Colonic mucosa (tissue), 4 donors: ENCODE measurements at regions not wholly inside any gene's neighbourhood (a gene's known extent, or its start where the extent isn't known, plus 50 kb on each side); places are given as distances from the start of the nearest gene placed in this dataset.

ENCODE experiments used
- DNase-seq: peaks from one replicate; pipeline ENCODE4 v3.0.0-alpha.2; 2020
- H3K27ac ChIP-seq: fragments of 200-600 bp; one replicate; pipeline ENCODE4 v1.8.0; 2021
- H3K27me3 ChIP-seq: fragments of 200-600 bp; one replicate; pipeline ENCODE4 v1.8.0; 2021
- H3K36me3 ChIP-seq: fragments of 200-600 bp; one replicate; pipeline ENCODE4 v1.8.0; 2021
- H3K4me1 ChIP-seq: fragments of 200-600 bp; one replicate; pipeline ENCODE4 v1.8.0; 2021; ENCODE audit warnings: mild to moderate bottlenecking
- H3K4me3 ChIP-seq: fragments of 200-600 bp; one replicate; pipeline ENCODE4 v1.8.0; 2021
- H3K9ac ChIP-seq, 2 donors: one replicate each; pipeline ENCODE4 v1.7.0; 2013; ENCODE audit warnings: control low read depth in 2 of 2, low read depth in 2 of 2, low read length in 2 of 2
- H3K9me3 ChIP-seq: fragments of 200-600 bp; one replicate; pipeline ENCODE4 v1.8.0; 2021
- intact Hi-C: fragments of 100-400 bp; cut with DNase I; formaldehyde crosslinking; loops from one replicate; pipeline ENCODE4 v1.14.1; 2022
- TF ChIP-seq, protein P1 (sequence below): fragments of 200-600 bp; IDR thresholded peaks from one replicate; pipeline ENCODE4 v1.8.0; 2022; ENCODE audit warnings: antibody characterized with exemption, mild to moderate bottlenecking
- donor health status: healthy.
- donor health status: DM: no; HTN: no; CAD: no.
- donor health status: DM: no; HTN: no; CAD: no.

- TF ChIP-seq, protein P1, sequence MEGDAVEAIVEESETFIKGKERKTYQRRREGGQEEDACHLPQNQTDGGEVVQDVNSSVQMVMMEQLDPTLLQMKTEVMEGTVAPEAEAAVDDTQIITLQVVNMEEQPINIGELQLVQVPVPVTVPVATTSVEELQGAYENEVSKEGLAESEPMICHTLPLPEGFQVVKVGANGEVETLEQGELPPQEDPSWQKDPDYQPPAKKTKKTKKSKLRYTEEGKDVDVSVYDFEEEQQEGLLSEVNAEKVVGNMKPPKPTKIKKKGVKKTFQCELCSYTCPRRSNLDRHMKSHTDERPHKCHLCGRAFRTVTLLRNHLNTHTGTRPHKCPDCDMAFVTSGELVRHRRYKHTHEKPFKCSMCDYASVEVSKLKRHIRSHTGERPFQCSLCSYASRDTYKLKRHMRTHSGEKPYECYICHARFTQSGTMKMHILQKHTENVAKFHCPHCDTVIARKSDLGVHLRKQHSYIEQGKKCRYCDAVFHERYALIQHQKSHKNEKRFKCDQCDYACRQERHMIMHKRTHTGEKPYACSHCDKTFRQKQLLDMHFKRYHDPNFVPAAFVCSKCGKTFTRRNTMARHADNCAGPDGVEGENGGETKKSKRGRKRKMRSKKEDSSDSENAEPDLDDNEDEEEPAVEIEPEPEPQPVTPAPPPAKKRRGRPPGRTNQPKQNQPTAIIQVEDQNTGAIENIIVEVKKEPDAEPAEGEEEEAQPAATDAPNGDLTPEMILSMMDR, result no peak
- no peak overlapping the region for H3K4me3 ChIP-seq
- no peaks in the 10 kb centered on the region for H3K9me3 ChIP-seq
- H3K9ac ChIP-seq, result no peak overlapping the region
- H3K27ac ChIP-seq, result no peak overlapping the region
- no peak for DNase-seq
- no peaks in the 10 kb centered on the region for H3K27me3 ChIP-seq
- intact Hi-C loops, result no loop called here
- no peaks in the 10 kb centered on the region for H3K4me1 ChIP-seq
- H3K36me3 ChIP-seq, result no peaks in the 10 kb centered on the region
Measured at GRCh38 chr1:164926107-164926506, 367.1 kb downstream of the PBX1 start.

DNA sequence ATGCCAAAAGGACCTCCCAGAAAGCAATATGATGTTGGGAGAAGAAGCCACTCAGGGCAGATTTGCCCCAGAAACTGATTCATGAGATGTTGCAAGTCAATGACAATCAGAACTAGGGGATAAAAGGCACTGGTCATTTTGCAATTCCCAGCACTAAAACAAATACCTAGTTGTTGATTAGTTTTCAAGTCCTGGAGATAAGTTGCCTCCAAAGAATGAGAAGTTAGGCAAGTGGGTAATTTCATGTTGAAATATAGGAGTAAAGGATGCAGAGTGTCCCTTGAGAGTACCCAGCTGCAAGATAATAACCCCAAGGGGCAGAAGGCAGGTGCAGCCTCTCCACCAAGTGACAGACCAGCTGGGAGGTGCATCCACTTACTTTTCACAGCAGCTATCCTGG, 363.6 kb downstream of the PBX1 start:
- intact Hi-C loops, result no loop called here
- no peak for DNase-seq
- TF ChIP-seq, protein P1, result no peak
- Histone ChIP-seq H3K27ac (no peak overlapping the region), H3K4me3 (no peak overlapping the region), H3K9me3 (no peaks in the 10 kb centered on the region), H3K27me3 (no peaks in the 10 kb centered on the region), H3K9ac (no peak overlapping the region), H3K4me1 (no peaks in the 10 kb centered on the region), H3K36me3 (no peaks in the 10 kb centered on the region)

- TF ChIP-seq, protein P1, result no peak
- no peak overlapping the region for H3K9ac ChIP-seq
- intact Hi-C loops, result no loop called here
- no peak overlapping the region for H3K4me3 ChIP-seq
- H3K36me3 ChIP-seq, result no peaks in the 10 kb centered on the region
- H3K9me3 ChIP-seq, result no peaks in the 10 kb centered on the region
- no peaks in the 10 kb centered on the region for H3K27me3 ChIP-seq
- no peak overlapping the region for H3K27ac ChIP-seq
- no peak for DNase-seq
- H3K4me1 ChIP-seq, result no peaks in the 10 kb centered on the region
Measured at GRCh38 chr1:164921493-164921892, 362.5 kb downstream of the PBX1 start.

DNA sequence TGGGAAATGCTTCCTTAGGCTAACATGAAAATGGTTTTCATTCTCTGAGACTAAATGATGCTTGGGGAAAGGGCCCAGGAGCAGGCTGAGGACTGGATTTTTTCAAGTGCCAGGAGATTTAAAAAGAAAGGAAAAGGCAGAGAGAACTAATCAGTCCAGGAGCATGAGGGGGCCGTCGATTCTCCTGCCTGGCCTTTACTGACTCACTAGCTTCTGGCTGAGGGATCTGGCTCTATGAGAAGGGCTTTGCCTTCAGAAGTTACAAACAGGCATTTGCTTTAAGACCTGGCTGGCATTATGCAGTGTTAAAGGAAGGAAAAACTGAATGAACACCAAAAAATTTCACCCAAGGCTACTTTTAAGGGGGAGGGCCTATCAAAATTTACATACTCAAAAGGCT, 359.2 kb downstream of the PBX1 start:
- Histone ChIP-seq H3K4me1 (no peaks in the 10 kb centered on the region), H3K9me3 (no peaks in the 10 kb centered on the region), H3K9ac (no peak overlapping the region), H3K36me3 (no peaks in the 10 kb centered on the region), H3K4me3 (no peak overlapping the region), H3K27ac (no peak overlapping the region), H3K27me3 (no peaks in the 10 kb centered on the region)
- DNase-seq, result no peak
- TF ChIP-seq, protein P1, result no peak
- intact Hi-C loops, result no loop called here

GRCh38 chr1:164914208-164914607, 355.2 kb downstream of the PBX1 start:
- DNase-seq, result no peak
- TF ChIP-seq, protein P1, result no peak
- intact Hi-C loops, result no loop called here

DNA sequence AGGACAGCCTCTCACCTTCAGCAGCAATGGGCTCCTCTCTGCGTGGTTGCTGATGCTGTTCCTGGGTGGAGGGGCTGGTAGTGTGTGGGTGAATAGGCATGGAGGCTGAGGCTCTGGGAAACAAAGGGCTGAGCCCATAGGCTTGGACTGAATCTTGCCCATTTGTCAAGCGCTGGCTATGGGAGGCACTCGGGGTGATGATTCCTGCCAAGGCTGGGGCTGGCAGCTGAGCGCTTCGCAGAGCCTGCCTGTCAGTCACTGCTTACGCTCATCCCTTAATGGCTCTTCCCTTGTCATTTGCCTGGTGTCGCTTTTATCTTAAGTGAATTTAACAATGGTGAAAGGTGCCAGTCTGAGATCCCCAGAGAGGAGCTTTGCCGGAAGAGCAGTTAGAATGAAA, 353.3 kb downstream of the PBX1 start:
- intact Hi-C loops, result no loop called here
- H3K4me1 ChIP-seq, result no peaks in the 10 kb centered on the region
- TF ChIP-seq, protein P1, result no peak
- DNase-seq, result no peak
- no peaks in the 10 kb centered on the region for H3K9me3 ChIP-seq
- no peaks in the 10 kb centered on the region for H3K27me3 ChIP-seq
- no peak overlapping the region for H3K27ac ChIP-seq
- no peak overlapping the region for H3K9ac ChIP-seq
- H3K4me3 ChIP-seq, result no peak overlapping the region
- no peaks in the 10 kb centered on the region for H3K36me3 ChIP-seq

More at GRCh38 chr1:164914208-164914607, 355.2 kb downstream of the PBX1 start:
- no peaks in the 10 kb centered on the region for H3K36me3 ChIP-seq
- no peak overlapping the region for H3K27ac ChIP-seq
- no peaks in the 10 kb centered on the region for H3K27me3 ChIP-seq
- no peaks in the 10 kb centered on the region for H3K4me1 ChIP-seq
- no peaks in the 10 kb centered on the region for H3K9me3 ChIP-seq
- H3K4me3 ChIP-seq, result no peak overlapping the region
- no peak overlapping the region for H3K9ac ChIP-seq
